GM12891 (cell line): ENCODE measurements at regions not wholly inside any gene's neighbourhood (a gene's known extent, or its start where the extent isn't known, plus 50 kb on each side); places are given as distances from the start of the nearest gene placed in this dataset.

ENCODE experiments used
- DNase-seq: peaks from one replicate; pipeline ENCODE4 v3.0.0; 2011; ENCODE audit warnings: low spot score; ENCODE audit not compliant: insufficient read length
- FAIRE-seq: peaks from 2 replicates; lab custom pipeline; 2011; peaks lifted over from hg19 to GRCh38; lab: Jason Lieb, UNC
- PAX5 ChIP-seq: IDR thresholded peaks from 2 replicates; pipeline ENCODE4 v1.6.1; 2011; ENCODE audit warnings: low read length, moderate library complexity, mild to moderate bottlenecking; ENCODE audit not compliant: insufficient read depth, severe bottlenecking
- POLR2A ChIP-seq: IDR thresholded peaks from 2 replicates; pipeline ENCODE4 v1.6.1; 2011; ENCODE audit warnings: low read depth, low read length, control low read depth
- POLR2AphosphoS5 ChIP-seq: IDR thresholded peaks from 2 replicates; pipeline ENCODE4 v1.6.1; 2011; ENCODE audit warnings: low read depth, low read length, control low read depth
- POU2F2 ChIP-seq: IDR thresholded peaks from 2 replicates; pipeline ENCODE4 v1.6.1; 2011; ENCODE audit warnings: low read depth, mild to moderate bottlenecking, control low read depth, low read length, moderate library complexity
- SPI1 ChIP-seq: IDR thresholded peaks from 2 replicates; pipeline ENCODE4 v1.6.1; 2011; ENCODE audit warnings: low read depth, low read length, control low read depth
- TAF1 ChIP-seq: IDR thresholded peaks from 2 replicates; pipeline ENCODE4 v1.6.1; 2011; ENCODE audit warnings: low read depth, low read length, control low read depth

GRCh38 chr4:180418819-180419531, 1824.2 kb upstream of the TENM3 start:
- no peak for FAIRE-seq
- DNase-seq = no peak
- TF ChIP-seq POLR2AphosphoS5 (no peak), POU2F2 (no peak), POLR2A (no peak)

- TF ChIP-seq POLR2AphosphoS5 (no peak), POU2F2 (no peak), POLR2A (no peak), SPI1 (no peak), TAF1 (no peak), PAX5 (no peak)
- DNase-seq (no peak), FAIRE-seq (no peak)
Observed at GRCh38 chr4:180422989-180423711, 1820.1 kb upstream of the TENM3 start.

GRCh38 chr4:180423712-180424057, 1819.5 kb upstream of the TENM3 start:
- no peak for FAIRE-seq
- no peak for DNase-seq
- TF ChIP-seq TAF1 = no peak
- TF ChIP-seq PAX5 = no peak
- no peak for TF ChIP-seq POLR2AphosphoS5
- TF ChIP-seq POU2F2 = no peak

- FAIRE-seq = no peak
- DNase-seq = no peak
- no peak for TF ChIP-seq POLR2AphosphoS5
- TF ChIP-seq SPI1 = no peak
- no peak for TF ChIP-seq POLR2A
- TF ChIP-seq TAF1 = no peak
- TF ChIP-seq POU2F2 = no peak
- TF ChIP-seq PAX5 = no peak
Observed at GRCh38 chr4:180426938-180427337, 1816.3 kb upstream of the TENM3 start.

GRCh38 chr4:180430283-180430682, 1812.9 kb upstream of the TENM3 start:
- DNase-seq (no peak), FAIRE-seq (no peak)
- TF ChIP-seq PAX5 = no peak
- TF ChIP-seq SPI1 = no peak
- TF ChIP-seq POLR2AphosphoS5 = no peak
- no peak for TF ChIP-seq TAF1
- no peak for TF ChIP-seq POU2F2
- TF ChIP-seq POLR2A = no peak

- DNase-seq = no peak
- FAIRE-seq = no peak
- TF ChIP-seq SPI1 = no peak
- TF ChIP-seq PAX5 = no peak
- TF ChIP-seq TAF1 = no peak
- TF ChIP-seq POU2F2 = no peak
- no peak for TF ChIP-seq POLR2A
- TF ChIP-seq POLR2AphosphoS5 = no peak
Observed at GRCh38 chr4:180434131-180434895, 1808.9 kb upstream of the TENM3 start.

GRCh38 chr4:180436361-180436760, 1806.8 kb upstream of the TENM3 start:
- no peak for DNase-seq
- no peak for TF ChIP-seq POLR2AphosphoS5
- no peak for TF ChIP-seq SPI1
- no peak for TF ChIP-seq PAX5
- TF ChIP-seq TAF1 = no peak
- TF ChIP-seq POU2F2 = no peak
- no peak for TF ChIP-seq POLR2A
- no peak for FAIRE-seq

GRCh38 chr4:180437601-180438000, 1805.6 kb upstream of the TENM3 start:
- no peak for FAIRE-seq

GRCh38 chr4:180448306-180448705, 1794.9 kb upstream of the TENM3 start:
- no peak for DNase-seq
- no peak for TF ChIP-seq TAF1
- no peak for TF ChIP-seq POLR2AphosphoS5
- TF ChIP-seq SPI1 = no peak
- no peak for TF ChIP-seq POLR2A
- TF ChIP-seq PAX5 = no peak
- TF ChIP-seq POU2F2 = no peak
- no peak for FAIRE-seq

More at GRCh38 chr4:180437601-180438000, 1805.6 kb upstream of the TENM3 start:
- no peak for DNase-seq
- no peak for TF ChIP-seq SPI1
- no peak for TF ChIP-seq POLR2A
- no peak for TF ChIP-seq TAF1
- no peak for TF ChIP-seq PAX5
- TF ChIP-seq POLR2AphosphoS5 = no peak
- no peak for TF ChIP-seq POU2F2

- DNase-seq (peak; percentile 5), FAIRE-seq (no peak)
- no peak for TF ChIP-seq SPI1
- no peak for TF ChIP-seq TAF1
- no peak for TF ChIP-seq POLR2A
- no peak for TF ChIP-seq PAX5
- TF ChIP-seq POLR2AphosphoS5 = no peak
- TF ChIP-seq POU2F2 = no peak
Observed at GRCh38 chr4:180449395-180449956, 1793.7 kb upstream of the TENM3 start.
